Hematopoietic multipotent progenitor cell treated with erythropoietin and hydrocortisone succinate and interleukin-3 and kit ligand, for 4 days (in vitro differentiated cells): ENCODE measurements at regions not wholly inside any gene's neighbourhood (a gene's known extent, or its start where the extent isn't known, plus 50 kb on each side); places are given as distances from the start of the nearest gene placed in this dataset.
"Not testable (repeated sequence)": the region's sequence is repeated elsewhere in the genome, so short reads cannot be mapped to it uniquely, and the experiment has no call there.

Experiments used
- DNase-seq: peaks from one replicate; pipeline ENCODE4 v3.0.0-alpha.2; 2015

DNA sequence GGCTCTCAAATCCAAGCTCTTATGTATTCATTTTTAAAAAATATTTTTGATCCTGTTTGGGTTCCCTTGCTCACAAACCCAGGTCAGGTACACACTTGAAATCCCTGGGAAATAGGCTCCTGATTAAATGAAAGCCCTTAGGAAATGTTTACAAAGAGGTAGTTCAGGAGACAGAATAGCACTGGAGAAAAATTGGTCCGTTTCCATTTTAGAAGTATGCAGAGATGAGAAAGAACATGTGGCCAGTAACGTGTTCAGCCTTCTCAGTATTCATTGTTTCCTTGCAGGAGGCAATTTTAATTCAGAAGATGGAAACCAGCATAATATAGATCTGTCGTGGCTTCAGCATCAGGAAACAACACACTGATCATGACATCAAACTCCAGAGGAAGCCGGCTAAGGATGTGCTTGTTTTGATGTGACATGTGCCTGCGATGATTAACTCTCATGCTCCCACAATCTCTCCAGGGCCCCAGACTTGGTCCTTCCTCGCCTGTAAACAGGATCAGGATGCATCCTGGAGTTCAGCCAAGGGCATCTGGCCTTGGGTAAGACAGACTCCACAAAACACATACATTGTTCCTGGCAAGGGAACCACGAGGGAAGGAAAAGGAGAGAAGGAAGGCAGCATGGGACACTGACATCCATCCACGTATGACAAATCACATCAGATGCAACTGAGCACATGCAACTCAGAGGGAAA, 350.5 kb upstream of the THBS1 start:
- peak; percentile 4 for DNase-seq

DNA sequence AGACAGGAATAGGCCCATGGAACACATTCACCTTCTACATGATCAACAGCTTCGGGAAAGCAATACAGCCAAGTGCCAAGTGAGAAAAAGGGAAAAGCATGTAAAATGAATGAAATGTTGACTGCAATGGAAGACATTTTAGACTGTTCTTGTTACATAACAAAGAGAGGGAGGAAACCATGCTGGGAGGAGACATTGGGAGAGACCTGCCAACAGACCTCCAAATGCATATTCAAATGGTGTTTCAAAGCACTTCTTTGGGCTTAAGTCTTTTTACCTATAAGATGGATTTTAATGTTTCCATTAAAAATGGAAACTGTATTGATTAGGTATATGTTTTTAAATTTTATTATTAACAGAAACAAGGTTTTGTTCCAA, 350.0 kb upstream of the THBS1 start:
- no peak for DNase-seq

DNA sequence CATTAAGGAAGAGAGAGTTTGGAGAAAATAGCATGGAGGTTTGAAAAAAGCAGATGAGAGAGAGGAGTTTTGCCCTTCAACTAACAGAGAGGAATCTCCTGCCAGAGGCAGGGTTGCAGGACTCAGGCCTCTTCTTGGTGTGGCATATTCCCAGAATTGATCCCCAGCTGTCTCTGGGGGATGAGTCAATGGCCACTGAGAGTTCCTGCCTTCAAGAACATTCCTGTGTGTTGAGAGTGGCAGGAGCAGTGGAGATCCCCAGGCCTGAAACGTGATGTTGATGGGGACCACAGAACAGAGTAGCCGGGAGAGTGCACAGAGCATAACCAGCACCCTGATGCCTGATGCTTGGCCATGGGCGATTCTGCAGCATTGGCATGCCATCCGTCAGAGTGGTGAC, 348.4 kb upstream of the THBS1 start:
- no peak for DNase-seq

DNA sequence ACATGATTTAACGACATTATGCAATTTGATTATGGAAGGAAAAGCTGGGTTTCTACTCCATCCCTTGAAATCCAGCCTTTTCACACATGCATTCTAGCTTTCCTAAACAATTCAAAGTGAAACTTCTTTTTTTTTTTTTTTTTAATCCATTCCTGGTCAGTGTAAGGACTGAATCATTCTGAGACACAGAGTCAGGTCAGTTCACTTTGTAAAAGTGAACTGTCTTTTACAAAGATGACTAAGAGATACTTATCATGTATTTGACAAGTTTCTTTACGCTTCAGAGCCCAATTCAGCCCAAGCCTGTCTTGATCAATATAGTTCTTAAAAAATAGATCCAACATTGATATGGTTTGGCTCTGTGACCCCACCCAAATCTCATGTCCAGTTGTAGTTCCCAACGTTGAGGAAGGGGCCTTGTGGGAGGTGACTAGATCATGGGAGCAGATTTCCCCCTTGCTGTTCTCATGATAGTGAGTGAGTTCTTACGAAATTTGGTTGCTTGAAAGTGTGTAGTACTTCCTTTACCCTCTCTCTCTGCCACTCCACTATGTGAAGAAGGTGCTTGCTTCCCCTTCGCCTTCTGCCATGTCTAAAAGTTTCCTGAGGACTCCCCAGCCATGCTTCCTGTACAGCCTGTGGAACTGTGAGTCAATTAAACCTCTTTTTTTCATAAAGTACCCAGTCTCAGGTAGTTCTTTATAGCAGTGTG, 345.6 kb upstream of the THBS1 start:
- DNase-seq = peak; percentile 53

DNA sequence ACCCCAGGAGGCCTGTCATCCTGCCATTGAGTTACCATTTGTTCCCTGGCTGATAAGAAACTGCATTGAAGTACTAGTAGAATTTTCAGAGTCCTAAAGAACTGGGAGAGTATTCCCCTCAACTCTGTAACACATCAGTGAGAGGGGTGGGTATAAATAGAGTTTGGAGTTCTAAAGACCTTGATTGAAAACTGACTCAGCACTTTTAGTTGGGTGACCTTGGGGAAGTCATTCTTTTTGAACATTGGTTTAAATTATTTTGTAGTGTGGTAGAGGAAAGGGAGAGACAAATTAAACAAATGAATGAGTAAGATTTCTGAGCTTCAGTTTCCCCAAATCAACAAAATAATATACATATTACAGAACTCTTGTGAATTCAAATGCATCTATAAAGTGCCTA, 344.5 kb upstream of the THBS1 start:
- no peak for DNase-seq

DNA sequence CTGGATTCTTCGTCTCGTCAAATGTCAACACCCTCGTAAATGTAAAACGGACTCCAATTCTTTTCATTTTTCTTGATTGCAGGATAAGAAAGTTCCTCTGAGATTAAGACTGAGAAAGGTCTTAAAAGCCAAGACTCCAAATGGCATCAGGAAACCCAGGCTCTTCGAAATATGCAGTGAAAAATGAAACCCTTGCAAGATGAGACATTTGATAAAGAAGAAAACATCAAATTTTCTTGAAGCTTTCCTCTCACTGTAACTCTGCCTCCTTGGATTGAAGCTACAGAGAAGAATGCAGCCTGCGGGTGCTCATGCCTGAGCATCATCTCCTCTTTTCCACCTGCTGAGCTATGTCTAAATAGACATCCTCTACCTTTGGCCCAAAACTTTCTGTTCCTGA, 342.4 kb upstream of the THBS1 start:
- DNase-seq = no peak

DNA sequence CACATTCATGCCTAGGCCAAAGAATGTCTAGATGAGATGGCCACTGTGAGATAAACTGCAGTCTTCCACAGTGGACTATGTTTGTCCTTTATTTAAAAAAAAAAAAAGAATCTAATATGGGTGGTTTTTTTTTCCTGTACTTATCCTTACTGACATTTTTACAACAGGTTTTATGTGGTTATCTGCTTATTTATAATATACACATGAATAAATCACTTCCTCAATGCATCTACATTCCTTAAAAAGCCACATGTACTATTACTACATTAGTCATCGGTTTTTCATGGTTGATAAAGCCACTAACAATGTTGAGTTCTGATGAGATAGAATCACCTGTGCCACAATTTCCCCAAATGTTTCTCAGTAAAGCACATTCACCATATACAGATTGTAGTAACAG, 341.3 kb upstream of the THBS1 start:
- DNase-seq = no peak

DNA sequence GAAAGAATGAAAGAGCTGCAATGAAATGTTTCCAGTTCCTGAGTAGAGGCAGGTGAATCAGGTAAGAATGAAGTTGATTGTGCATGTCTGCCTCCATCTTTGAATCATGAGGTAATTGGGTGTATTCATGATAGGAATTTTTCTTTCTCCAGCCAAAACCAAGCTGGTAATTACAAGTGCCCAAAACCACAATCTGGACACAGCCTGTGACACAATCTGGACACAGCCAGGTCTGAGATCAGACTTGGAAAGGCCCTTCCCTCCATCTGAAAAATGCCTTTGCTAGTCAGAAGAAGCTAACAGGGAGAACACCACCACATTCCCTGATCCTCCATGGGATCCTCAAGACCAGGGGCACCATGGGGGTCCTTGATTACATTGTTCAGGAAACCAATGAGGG, 338.5 kb upstream of the THBS1 start:
- DNase-seq = no peak

DNA sequence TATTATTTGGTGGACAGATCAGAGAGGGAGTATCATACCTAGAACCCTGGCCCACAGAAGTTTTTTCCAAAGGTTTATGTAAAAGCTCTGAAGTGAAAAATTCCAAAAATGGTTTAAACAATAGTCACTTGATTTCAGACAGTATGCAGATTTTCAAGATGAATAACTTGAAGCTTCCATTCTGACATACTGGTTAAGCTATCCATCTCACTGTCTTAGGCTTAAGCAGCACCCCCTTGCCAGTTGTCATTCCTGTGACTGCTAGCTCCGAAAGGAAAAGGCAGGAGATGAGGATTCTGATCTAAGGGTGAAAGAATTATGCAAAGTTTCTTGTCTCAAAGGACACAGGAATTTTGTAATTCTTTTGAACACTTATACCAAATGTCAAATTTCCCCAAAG, 337.5 kb upstream of the THBS1 start:
- DNase-seq = no peak

DNA sequence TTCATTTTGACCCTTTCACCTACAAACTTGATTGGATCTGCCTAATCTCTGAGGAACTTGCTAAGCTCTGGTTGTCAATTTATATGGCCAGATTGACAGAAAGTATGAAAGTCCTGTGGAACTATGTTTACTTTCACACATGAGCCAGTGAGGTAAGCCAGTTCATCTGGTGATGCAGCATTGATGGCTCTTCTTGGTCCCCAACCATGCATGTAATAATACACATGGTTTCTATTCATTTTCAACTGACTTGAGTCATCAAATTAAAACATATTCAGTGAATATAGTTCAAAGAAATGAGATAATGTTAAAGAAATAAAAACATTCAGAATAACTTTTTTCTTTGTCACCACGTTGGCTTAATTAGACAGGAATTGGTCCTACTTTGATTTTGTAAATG, 336.1 kb upstream of the THBS1 start:
- DNase-seq = no peak

DNA sequence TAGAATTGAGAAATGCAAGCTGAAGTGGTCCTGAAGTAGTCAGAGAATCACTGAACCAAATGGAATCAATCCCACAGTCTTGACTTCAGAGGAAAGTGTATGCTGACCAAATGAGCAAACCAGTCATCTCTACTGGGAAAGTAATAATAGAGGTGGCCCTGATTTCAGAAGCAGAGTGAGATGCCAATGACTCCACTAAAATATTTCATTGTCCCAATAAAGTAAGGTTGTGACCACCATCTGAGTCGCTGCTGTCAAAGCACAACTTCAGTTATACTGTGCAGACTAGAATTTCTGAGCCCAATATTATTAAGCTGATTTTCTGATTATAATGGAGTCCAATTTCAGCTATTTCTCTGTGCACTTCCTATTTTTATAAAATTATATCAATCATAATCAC, 334.4 kb upstream of the THBS1 start:
- DNase-seq = no peak

DNA sequence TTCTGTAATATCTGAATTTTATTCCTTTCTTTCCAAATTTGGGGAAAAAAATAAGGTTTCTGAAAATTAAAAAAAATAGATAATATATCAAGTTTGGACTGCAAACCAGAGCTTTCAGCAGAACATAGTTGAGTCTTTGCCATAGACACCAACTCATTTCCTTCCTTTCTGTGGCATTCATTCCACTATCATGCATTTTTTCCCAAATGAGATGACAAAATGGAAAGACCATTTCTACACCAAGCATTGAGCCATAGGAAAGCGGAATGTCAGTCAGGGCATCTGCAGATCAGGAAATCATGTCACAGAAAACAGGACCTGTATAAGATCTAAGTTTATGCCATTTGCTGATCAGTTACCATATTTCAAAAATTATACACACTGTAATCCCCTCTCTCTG, 333.3 kb upstream of the THBS1 start:
- DNase-seq = no peak

DNA sequence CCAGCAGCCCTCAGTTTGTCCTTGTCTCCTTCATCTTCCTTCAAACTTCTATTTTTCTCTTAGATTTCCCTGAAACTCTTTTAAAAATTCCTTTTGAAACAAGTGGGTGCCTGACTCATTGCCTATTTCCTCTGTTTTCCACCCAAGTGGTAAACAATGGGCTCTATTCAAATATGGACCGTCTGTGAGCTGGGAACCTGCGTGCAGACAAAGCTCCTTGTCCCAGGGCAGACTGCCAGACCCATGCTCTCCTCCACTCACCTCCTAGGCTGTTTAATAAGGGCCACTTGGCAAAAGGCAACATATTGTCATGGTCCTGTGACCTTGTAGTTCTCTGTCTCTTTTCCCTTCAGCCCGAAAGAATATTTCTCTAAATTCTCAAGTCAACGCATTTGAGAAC, 332.7 kb upstream of the THBS1 start:
- no peak for DNase-seq

DNA sequence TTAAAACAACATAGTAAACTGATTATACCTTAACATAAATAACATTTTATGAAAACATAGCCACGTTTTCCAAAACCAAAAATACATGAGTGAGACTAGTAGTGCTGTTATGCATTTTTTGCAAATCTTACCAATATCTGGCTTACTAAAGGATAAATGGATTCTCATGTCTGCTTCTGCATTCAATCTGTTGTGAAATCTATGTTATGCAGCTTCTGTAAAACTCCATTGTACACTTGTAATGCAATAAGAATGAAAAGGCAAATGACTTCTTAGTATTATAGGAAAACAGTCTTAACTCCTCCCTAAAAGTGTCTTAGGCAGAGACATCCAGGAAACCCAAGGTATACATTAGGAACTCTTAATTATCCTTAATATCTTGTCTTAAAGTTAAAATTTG, 330.9 kb upstream of the THBS1 start:
- DNase-seq = no peak

DNA sequence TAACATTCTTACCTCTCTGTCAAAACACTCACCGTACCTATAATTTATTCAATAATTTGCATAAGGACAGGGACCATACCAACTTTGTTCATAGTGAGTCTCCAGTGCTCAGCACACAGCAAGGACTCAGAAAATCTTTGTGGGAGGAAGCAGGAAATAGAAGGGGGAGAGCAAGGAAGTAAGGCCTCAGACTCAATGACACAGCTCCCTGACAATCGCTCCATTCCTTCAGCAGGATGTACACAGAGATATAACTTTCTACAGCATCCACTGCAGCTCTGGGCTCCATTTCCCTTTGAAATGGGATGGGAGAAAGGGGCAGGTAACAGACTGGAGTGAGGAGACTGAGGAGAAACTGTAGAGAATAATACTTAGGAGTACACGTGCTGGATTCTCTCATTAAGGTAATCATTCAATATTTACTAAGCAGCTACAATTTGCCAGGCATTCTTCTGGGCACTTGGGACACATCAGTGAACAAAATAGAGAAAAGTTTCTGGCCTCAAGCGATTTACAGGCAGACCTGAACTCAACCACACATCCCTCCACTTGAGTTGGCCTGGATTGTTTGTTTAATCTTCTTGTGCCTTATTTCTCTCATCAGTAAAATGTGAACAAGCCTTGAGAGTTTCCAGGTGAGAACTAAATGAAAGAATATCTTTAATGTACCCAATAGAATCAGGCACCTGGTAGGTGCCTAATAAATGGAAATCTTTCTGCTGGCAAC, 330.3 kb upstream of the THBS1 start:
- no peak for DNase-seq

DNA sequence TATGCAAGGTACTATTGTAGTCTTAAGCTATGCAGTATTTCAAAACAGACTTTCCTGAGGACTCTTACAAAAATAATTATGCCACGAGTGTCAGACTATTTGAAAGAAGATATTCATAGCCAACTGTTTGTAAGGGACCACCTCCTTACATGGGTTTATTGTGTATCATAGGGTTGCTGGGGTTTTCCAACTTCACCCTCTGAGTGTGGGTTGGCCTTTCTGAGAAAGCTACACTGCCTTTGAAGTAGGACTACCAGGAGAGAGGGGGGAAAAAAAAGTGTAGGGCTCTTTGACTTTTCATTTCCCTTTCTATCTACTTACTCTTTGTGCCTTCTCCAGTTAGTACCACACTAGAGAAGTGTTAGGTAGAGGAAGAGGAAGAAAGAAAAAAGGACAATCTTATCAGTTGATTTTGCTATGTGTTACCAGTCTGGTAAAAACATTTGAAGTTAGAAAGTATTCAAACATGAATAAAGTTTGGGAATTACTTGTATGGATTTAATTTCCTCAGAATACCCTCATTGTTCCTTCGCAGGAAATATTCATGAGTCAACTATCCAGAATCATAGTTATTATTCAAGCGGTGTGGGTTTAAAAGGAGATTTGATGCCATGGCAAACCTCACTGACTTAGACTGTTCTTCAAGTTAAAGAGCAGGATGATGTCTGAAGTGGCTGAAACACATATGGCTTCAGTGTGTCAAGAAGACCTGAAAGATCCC, 329.3 kb upstream of the THBS1 start:
- no peak for DNase-seq

DNA sequence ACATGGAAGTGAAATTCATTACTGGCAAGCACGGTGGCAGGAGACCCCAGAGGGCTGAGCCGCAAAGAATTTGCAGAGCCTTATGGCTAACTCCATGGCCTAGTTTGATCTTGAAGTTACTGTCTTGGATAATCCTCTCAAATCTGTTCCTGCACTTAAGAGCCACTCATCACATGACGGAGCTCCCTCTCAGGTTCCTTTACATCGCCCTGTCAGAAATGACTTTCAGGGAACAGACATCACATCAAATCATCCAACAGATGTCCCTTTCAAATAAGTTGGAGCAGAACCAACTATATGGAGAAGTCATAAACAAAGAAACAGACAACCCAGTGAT, 328.8 kb upstream of the THBS1 start:
- DNase-seq = no peak

DNA sequence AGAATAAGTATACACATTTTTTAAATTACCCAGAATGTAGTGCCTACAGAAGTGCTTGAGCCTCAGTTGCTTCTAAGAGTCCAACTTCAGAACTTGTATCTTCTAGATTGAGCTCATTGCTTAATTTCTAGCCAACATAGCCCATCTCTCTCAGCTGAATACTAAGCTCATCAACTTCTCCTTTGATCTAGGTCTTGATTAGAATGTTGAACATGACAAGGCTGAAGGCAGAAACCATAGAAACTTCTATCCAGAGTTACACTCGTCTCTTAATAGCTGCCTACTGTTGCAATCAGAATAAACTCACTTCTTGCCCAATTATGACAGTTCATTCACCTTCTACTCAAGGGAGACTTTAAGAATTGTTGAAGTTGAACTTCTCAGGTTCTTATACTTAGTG, 327.3 kb upstream of the THBS1 start:
- peak; percentile 47 for DNase-seq

DNA sequence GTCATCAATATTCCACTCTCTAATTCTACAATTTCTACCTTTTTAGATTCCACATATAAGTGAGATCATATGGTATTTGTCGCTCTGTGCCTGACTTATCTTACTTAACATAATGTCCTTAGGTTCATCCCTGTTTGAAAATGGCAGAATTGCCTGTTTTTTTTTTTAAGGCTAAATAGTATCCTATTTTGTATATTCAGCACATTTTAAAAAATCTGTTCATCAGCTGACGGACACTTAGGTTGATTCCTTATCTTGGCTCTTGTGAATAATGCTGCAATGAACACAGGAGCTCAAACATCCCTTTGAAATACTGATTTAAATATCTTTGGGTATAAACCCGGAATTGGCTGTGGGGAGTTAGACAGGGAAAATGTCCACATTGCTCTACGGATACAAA, 326.7 kb upstream of the THBS1 start:
- DNase-seq = no peak

DNA sequence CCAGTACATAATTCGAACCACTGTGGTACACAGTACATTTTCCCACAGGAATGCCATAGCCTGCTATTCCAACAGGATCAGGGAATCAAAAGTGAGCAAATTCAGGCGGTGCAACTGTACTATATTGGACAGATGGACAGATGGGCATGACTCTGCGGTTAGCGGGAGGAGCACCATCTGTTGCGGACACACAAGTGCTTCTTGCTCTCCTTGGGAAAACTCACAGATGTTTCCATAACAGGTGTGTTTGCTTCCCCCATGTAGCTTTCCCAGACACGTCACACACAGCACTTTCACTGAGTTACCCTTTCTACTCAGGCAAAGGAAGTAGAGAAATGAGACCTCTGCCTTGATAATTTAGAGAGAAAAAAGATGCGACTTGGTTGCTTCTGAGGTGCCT, 325.1 kb upstream of the THBS1 start:
- no peak for DNase-seq

DNA sequence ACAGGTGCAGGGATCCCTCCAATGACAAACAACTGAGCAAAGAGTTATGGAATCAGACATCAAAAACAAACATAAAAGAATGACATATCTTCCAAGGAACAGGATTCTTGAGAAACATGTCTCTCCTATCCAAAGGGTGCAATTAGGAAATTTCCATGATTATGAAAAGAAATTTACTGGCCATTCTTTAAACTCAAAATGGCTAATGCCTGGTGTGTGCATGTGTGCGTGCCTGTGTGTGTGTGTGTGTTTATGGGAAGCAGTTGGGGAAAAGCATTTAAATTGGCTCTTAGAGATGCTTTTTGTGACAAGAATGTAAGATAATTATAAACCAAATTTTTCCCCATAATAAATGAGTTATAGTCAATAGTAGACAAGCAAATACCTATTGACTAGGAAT, 320.5 kb upstream of the THBS1 start:
- no peak for DNase-seq

DNA sequence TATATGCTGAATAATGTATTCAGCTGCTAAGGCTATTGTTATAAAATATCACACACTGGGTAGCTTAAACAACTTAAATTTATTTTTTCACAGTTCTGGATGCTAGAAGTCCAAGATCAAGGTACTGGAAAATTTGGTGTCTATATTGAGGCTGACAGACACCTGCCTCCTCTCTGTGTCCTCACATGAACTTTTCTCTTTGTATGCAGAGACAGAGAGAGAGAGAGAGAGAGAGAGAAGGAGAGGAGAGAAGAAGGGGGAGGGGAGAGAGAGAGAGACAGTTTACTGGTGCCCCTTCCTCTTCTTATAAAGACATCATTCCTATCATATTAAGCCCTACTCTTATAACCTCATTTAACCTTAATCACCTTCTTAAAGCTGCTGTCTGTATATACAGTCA, 320.1 kb upstream of the THBS1 start:
- no peak for DNase-seq

DNA sequence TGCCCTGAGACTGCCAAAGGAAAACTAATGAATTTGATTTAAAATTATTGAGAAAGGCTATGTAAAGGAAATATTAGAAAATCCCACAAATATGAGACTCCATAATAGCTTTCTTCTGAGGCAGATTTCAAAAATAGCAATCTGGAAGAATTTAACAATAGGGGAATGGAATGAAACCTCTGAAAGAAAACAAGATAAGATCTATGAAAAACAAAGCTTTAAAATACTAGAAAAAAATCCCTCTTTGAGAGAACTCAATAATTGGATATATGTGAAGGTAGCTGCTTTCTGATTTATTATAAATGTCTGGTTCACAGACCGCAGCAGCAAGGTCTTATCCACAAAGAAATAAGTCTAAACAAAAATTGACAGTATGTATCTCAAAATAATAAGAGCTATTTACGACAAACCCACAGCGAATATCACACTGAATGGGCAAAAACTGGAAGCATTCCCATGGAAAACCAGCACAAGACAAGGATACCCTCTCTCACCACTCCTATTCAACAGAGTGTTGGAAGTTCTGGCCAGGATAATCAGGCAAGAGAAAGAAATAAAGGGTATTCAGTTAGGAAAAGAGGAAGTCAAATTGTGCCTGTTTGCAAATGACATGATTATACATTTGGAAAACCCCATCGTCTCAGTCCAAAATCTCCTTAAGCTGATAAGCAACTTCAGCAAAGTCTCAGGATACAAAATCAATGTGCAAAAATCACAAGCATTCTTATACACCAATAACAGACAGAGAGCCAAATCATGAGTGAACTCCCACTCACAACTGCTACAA, 319.3 kb upstream of the THBS1 start:
- not testable (repeated sequence) for DNase-seq
